Kidney (tissue), 13 donors: ENCODE measurements at regions not wholly inside any gene's neighbourhood (a gene's known extent, or its start where the extent isn't known, plus 50 kb on each side); places are given as distances from the start of the nearest gene placed in this dataset.

Experiments used
- DNase-seq, 5 donors: peaks; one replicate each; pipeline ENCODE4 v3.0.0-alpha.2; 2013 to 2020
- FAIRE-seq: peaks from 2 replicates; lab custom pipeline; 2012; peaks lifted over from hg19 to GRCh38; lab: Jason Lieb, UNC
- H3K27ac ChIP-seq, 2 donors: one replicate each; pipeline ENCODE4 v1.7.0; 2013; ENCODE audit warnings: low read depth in 2 of 2, low read length in 2 of 2, inconsistent platforms in 1 of 2
- H3K27me3 ChIP-seq: one replicate; pipeline ENCODE4 v1.7.1; 2013; ENCODE audit warnings: low read length, inconsistent platforms; ENCODE audit not compliant: control insufficient read depth, insufficient read depth
- H3K36me3 ChIP-seq, 3 donors: one replicate each; pipeline versions ENCODE4 v1.7.0 to v1.7.1; 2013; ENCODE audit warnings: low read length in 3 of 3, control low read depth in 1 of 3, inconsistent platforms in 1 of 3; ENCODE audit not compliant: insufficient read depth in 3 of 3, control insufficient read depth in 2 of 3
- H3K4me1 ChIP-seq, 3 donors: one replicate each; pipeline versions ENCODE4 v1.7.0 to v1.7.1; 2013; ENCODE audit warnings: low read length in 3 of 3, inconsistent platforms in 1 of 3, low read depth in 1 of 3; ENCODE audit not compliant: control insufficient read depth in 2 of 3, insufficient read depth in 2 of 3
- H3K4me3 ChIP-seq, 3 donors: one replicate each; pipeline versions ENCODE4 v1.7.0 to v1.8.1; 2013; ENCODE audit warnings: low read length in 3 of 3, control low read depth in 1 of 3, inconsistent platforms in 1 of 3
- H3K9ac ChIP-seq, 3 donors: one replicate each; pipeline versions ENCODE4 v1.7.0 to v1.7.1; 2013; ENCODE audit warnings: low read length in 3 of 3, control low read depth in 1 of 3, inconsistent platforms in 1 of 3
- H3K9me3 ChIP-seq, 3 donors: one replicate each; pipeline versions ENCODE4 v1.7.0 to v1.7.1; 2013; ENCODE audit warnings: low read length in 3 of 3, control low read depth in 1 of 3, inconsistent platforms in 1 of 3; ENCODE audit not compliant: control insufficient read depth in 2 of 3, insufficient read depth in 1 of 3
- intact Hi-C: fragments of 100-400 bp; cut with DNase I; formaldehyde crosslinking; loops from one replicate; pipeline ENCODE4 v1.11.1; 2022
- TF ChIP-seq, protein P1 (sequence below): IDR thresholded peaks from 3 replicates; pipeline ENCODE4 v1.5.1; 2012; ENCODE audit warnings: mild to moderate bottlenecking, moderate library complexity, borderline replicate concordance; ENCODE audit not compliant: insufficient read depth; ENCODE audit errors: extremely low read depth
- donor health status: control.
- donor health status: control.
- donor health status: control.
- donor health status: control.
- donor health status: control.
- donor health status: DM: yes; HTN: yes; CAD: no.
- donor health status: Normal renal cell carcinoma (clear cell type).

DNA sequence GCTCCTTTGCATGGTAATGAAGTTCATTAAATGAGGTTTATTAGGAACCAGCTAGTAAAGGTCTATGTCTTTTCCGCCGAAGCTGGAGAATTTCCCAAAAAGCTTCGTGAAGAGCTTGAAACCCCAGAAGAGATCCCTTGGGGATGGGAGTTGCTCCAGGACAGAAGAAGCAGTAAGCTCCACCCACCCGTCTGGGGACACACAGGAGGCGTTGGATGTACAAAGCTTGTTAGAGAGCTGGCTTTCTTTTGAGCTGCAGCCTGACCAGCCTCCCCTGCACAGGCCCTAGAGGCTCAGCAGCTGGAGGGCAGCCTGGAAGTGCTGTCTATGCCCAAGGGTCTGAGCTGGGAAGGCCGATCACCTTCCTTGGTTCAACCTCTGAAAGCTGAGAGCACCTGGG, 147.4 kb upstream of the SDK2 start:
- intact Hi-C loops = no loop called here
- no peak overlapping the region for H3K4me3 ChIP-seq
- H3K4me1 ChIP-seq = peaks cover 0 to 2% (median 0%) of the 10 kb centered on the region in 3 donors
- TF ChIP-seq, protein P1, sequence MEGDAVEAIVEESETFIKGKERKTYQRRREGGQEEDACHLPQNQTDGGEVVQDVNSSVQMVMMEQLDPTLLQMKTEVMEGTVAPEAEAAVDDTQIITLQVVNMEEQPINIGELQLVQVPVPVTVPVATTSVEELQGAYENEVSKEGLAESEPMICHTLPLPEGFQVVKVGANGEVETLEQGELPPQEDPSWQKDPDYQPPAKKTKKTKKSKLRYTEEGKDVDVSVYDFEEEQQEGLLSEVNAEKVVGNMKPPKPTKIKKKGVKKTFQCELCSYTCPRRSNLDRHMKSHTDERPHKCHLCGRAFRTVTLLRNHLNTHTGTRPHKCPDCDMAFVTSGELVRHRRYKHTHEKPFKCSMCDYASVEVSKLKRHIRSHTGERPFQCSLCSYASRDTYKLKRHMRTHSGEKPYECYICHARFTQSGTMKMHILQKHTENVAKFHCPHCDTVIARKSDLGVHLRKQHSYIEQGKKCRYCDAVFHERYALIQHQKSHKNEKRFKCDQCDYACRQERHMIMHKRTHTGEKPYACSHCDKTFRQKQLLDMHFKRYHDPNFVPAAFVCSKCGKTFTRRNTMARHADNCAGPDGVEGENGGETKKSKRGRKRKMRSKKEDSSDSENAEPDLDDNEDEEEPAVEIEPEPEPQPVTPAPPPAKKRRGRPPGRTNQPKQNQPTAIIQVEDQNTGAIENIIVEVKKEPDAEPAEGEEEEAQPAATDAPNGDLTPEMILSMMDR = no peak
- H3K9me3 ChIP-seq = no peaks in the 10 kb centered on the region
- FAIRE-seq (no peak), DNase-seq (no peak)
- no peak overlapping the region for H3K9ac ChIP-seq
- no peaks in the 10 kb centered on the region for H3K27me3 ChIP-seq
- H3K27ac ChIP-seq = no peak overlapping the region
- no peaks in the 10 kb centered on the region for H3K36me3 ChIP-seq

DNA sequence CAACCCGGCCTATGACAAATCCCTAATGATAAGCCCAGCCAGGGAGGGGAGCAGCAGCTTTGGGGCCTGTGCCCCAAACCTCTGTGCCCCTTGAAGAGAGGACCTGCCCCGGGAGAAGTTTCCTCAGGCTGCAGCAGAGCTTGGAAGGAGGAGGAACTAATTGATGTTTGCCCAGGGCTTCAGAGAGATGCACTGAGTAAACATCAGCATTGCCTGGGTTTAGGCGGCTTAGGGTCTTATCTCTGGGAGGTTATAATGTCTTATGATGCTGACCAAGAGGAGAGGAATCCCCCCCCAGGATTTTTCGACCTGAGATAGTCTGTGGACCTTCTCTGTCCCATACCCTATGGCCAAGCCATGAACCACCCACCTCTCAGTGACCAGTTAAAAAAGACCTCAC, 148.7 kb upstream of the SDK2 start:
- Histone ChIP-seq H3K9me3 (no peaks in the 10 kb centered on the region), H3K9ac (no peak overlapping the region), H3K4me1 (peaks cover 0 to 2% (median 0%) of the 10 kb centered on the region in 3 donors), H3K27ac (no peak overlapping the region), H3K4me3 (no peak overlapping the region), H3K36me3 (no peaks in the 10 kb centered on the region), H3K27me3 (no peaks in the 10 kb centered on the region)
- FAIRE-seq (no peak), DNase-seq (no peak)
- intact Hi-C loops = no loop called here
- TF ChIP-seq, protein P1 = no peak

GRCh38 chr17:73794336-73794735, 150.1 kb upstream of the SDK2 start:
- Histone ChIP-seq H3K9ac (no peak overlapping the region), H3K9me3 (no peaks in the 10 kb centered on the region), H3K27me3 (no peaks in the 10 kb centered on the region), H3K36me3 (no peaks in the 10 kb centered on the region), H3K4me1 (peaks cover 0 to 7% (median 0%) of the 10 kb centered on the region in 3 donors), H3K27ac (no peak overlapping the region), H3K4me3 (no peak overlapping the region)
- DNase-seq (no peak), FAIRE-seq (no peak)
- intact Hi-C loops = no loop called here
- TF ChIP-seq, protein P1 = no peak

DNA sequence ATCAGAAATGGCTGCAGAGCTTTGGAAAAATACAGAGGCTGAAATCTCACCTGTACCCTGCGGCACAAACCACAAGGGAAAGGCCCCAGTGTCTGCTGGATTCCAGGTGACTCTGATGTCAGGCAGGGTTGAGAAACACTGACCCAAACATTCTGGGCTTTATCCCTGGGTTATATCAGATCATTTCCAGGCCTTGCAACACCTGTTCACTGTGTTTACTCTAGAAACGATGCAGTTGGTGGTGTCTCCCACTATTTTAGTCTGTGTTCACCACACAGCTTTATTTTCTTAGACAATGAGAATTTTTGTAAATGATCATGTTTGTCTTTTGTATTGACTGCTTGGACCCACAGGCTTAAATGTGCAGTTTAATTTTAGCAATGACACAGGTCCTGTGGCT, 151.5 kb upstream of the SDK2 start:
- H3K27me3 ChIP-seq = no peaks in the 10 kb centered on the region
- intact Hi-C loops = no loop called here
- TF ChIP-seq, protein P1 = no peak
- no peak overlapping the region for H3K27ac ChIP-seq
- H3K9me3 ChIP-seq = no peaks in the 10 kb centered on the region
- no peak for DNase-seq
- H3K4me3 ChIP-seq = no peak overlapping the region
- no peak for FAIRE-seq
- no peaks in the 10 kb centered on the region for H3K36me3 ChIP-seq
- H3K4me1 ChIP-seq = peaks cover 0 to 7% (median 0%) of the 10 kb centered on the region in 3 donors
- no peak overlapping the region for H3K9ac ChIP-seq
